ENCODE measurements at regions not wholly inside any gene's neighbourhood (a gene's known extent, or its start where the extent isn't known, plus 50 kb on each side); places are given as distances from the start of the nearest gene placed in this dataset.

- H3K9ac ChIP-seq (ENCODE audit: low read depth, low read length, poor library complexity, severe bottlenecking): no peak overlapping the region
- H3K4me1 ChIP-seq (ENCODE audit: insufficient read depth, low read length, poor library complexity, severe bottlenecking): peaks cover 7% of the 10 kb centered on the region
- no peak overlapping the region for H3K4me3 ChIP-seq (ENCODE audit: low read length, poor library complexity, severe bottlenecking)
- H4K20me1 ChIP-seq (ENCODE audit: insufficient read depth, low read length, poor library complexity, severe bottlenecking): no peaks in the 10 kb centered on the region
- H3F3A ChIP-seq (ENCODE audit: low read depth): no peaks in the 10 kb centered on the region
- no peak overlapping the region for H3K4me2 ChIP-seq (ENCODE audit: low read depth, low read length, poor library complexity, severe bottlenecking)
- H3K79me2 ChIP-seq (ENCODE audit: insufficient read depth, low read length): no peaks in the 10 kb centered on the region
- no peak for TF ChIP-seq EZH2phosphoT487 (IDR thresholded peaks at IDR 0.05; ENCODE audit: borderline replicate concordance)
- TF ChIP-seq CTCF (conservative IDR thresholded peaks at IDR 0.05; ENCODE audit: low read length): no peak
- no peak overlapping the region for H2AFZ ChIP-seq (ENCODE audit: low read length)
- H3K27me3 ChIP-seq (ENCODE audit: insufficient read depth, low read length, poor library complexity, severe bottlenecking): no peaks in the 10 kb centered on the region
- H3K9me2 ChIP-seq (replicated peaks; ENCODE audit: low read depth, low read length): no peaks in the 10 kb centered on the region
- H3K36me3 ChIP-seq (ENCODE audit: insufficient read depth, low read length): no peaks in the 10 kb centered on the region
- no peaks in the 10 kb centered on the region for H3K9me3 ChIP-seq (ENCODE audit: insufficient read depth, low read depth, low read length)
These were observed 82.7 kb downstream of the SIK1 start for GRCh38 chr21:43343992-43344886.

- H3K79me2 ChIP-seq (ENCODE audit: insufficient read depth, low read length): no peaks in the 10 kb centered on the region
- no peak overlapping the region for H3K4me2 ChIP-seq (ENCODE audit: low read depth, low read length, poor library complexity, severe bottlenecking)
- no peaks in the 10 kb centered on the region for H3K27me3 ChIP-seq (ENCODE audit: insufficient read depth, low read length, poor library complexity, severe bottlenecking)
- no peaks in the 10 kb centered on the region for H4K20me1 ChIP-seq (ENCODE audit: insufficient read depth, low read length, poor library complexity, severe bottlenecking)
- H3K9me2 ChIP-seq (replicated peaks; ENCODE audit: low read depth, low read length): no peaks in the 10 kb centered on the region
- H2AFZ ChIP-seq (ENCODE audit: low read length): no peak overlapping the region
- no peak overlapping the region for H3K9ac ChIP-seq (ENCODE audit: low read depth, low read length, poor library complexity, severe bottlenecking)
- H3K9me3 ChIP-seq (ENCODE audit: insufficient read depth, low read depth, low read length): no peaks in the 10 kb centered on the region
- H3K4me3 ChIP-seq (ENCODE audit: low read length, poor library complexity, severe bottlenecking): no peak overlapping the region
- H3F3A ChIP-seq (ENCODE audit: low read depth): no peaks in the 10 kb centered on the region
- peaks cover 7% of the 10 kb centered on the region for H3K4me1 ChIP-seq (ENCODE audit: insufficient read depth, low read length, poor library complexity, severe bottlenecking)
- TF ChIP-seq EZH2phosphoT487 (IDR thresholded peaks at IDR 0.05; ENCODE audit: borderline replicate concordance): no peak
- no peak for TF ChIP-seq CTCF (conservative IDR thresholded peaks at IDR 0.05; ENCODE audit: low read length)
- H3K36me3 ChIP-seq (ENCODE audit: insufficient read depth, low read length): no peaks in the 10 kb centered on the region
These were observed 83.6 kb downstream of the SIK1 start for GRCh38 chr21:43343095-43343991.

GRCh38 chr21:43342301-43342881, 84.5 kb downstream of the SIK1 start:
- H4K20me1 ChIP-seq (ENCODE audit: insufficient read depth, low read length, poor library complexity, severe bottlenecking): no peaks in the 10 kb centered on the region
- no peaks in the 10 kb centered on the region for H3K9me2 ChIP-seq (replicated peaks; ENCODE audit: low read depth, low read length)
- H3K36me3 ChIP-seq (ENCODE audit: insufficient read depth, low read length): no peaks in the 10 kb centered on the region
- H3K9ac ChIP-seq (ENCODE audit: low read depth, low read length, poor library complexity, severe bottlenecking): no peak overlapping the region
- H3K4me2 ChIP-seq (ENCODE audit: low read depth, low read length, poor library complexity, severe bottlenecking): no peak overlapping the region
- H3K4me1 ChIP-seq (ENCODE audit: insufficient read depth, low read length, poor library complexity, severe bottlenecking): peaks cover 7% of the 10 kb centered on the region
- H3F3A ChIP-seq (ENCODE audit: low read depth): no peaks in the 10 kb centered on the region
- H2AFZ ChIP-seq (ENCODE audit: low read length): no peak overlapping the region
- no peaks in the 10 kb centered on the region for H3K27me3 ChIP-seq (ENCODE audit: insufficient read depth, low read length, poor library complexity, severe bottlenecking)
- H3K9me3 ChIP-seq (ENCODE audit: insufficient read depth, low read depth, low read length): no peaks in the 10 kb centered on the region
- no peak overlapping the region for H3K4me3 ChIP-seq (ENCODE audit: low read length, poor library complexity, severe bottlenecking)
- no peak for TF ChIP-seq EZH2phosphoT487 (IDR thresholded peaks at IDR 0.05; ENCODE audit: borderline replicate concordance)
- TF ChIP-seq CTCF (conservative IDR thresholded peaks at IDR 0.05; ENCODE audit: low read length): no peak
- no peaks in the 10 kb centered on the region for H3K79me2 ChIP-seq (ENCODE audit: insufficient read depth, low read length)

Data from Loucy (cell line).